ENCODE measurements at regions not wholly inside any gene's neighbourhood (a gene's known extent, or its start where the extent isn't known, plus 50 kb on each side); places are given as distances from the start of the nearest gene placed in this dataset.
"Not testable (repeated sequence)": the region's sequence is repeated elsewhere in the genome, so short reads cannot be mapped to it uniquely, and the experiment has no call there.

GRCh38 chr5:63194126-63194525 lies 615.5 kb downstream of the LRRC70 start:
- H3K4me1 ChIP-seq (ENCODE audit: low read length), result no peaks in the 10 kb centered on the region
- H3K4me2 ChIP-seq (ENCODE audit: low read depth, low read length), result no peak overlapping the region
- H3K4me3 ChIP-seq (ENCODE audit: low read length), result no peak overlapping the region
- H3K9me2 ChIP-seq (replicated peaks; ENCODE audit: insufficient read depth, low read length), result no peaks in the 10 kb centered on the region
- H2AFZ ChIP-seq (ENCODE audit: low read length), result no peak overlapping the region
- H3K79me2 ChIP-seq (ENCODE audit: low read length), result no peaks in the 10 kb centered on the region
- no peak overlapping the region for H3K9ac ChIP-seq (ENCODE audit: low read length)
- no peaks in the 10 kb centered on the region for H3K27me3 ChIP-seq (replicated peaks; ENCODE audit: insufficient read depth, low read length)
- no peaks in the 10 kb centered on the region for H3F3A ChIP-seq (ENCODE audit: insufficient read depth, low read length)
- TF ChIP-seq CTCF (IDR thresholded peaks at IDR 0.05; ENCODE audit: low read length), result no peak
- TF ChIP-seq EZH2 (optimal IDR thresholded peaks at IDR 0.05; ENCODE audit: low read depth, low read length), result no peak
- no peak for TF ChIP-seq EZH2phosphoT487 (IDR thresholded peaks at IDR 0.05; ENCODE audit: low read length)
- H4K20me1 ChIP-seq (ENCODE audit: insufficient read depth, low read length), result no peaks in the 10 kb centered on the region
- H3K36me3 ChIP-seq (replicated peaks; ENCODE audit: insufficient read depth, low read length), result no peaks in the 10 kb centered on the region
- no peaks in the 10 kb centered on the region for H3K9me3 ChIP-seq (replicated peaks; ENCODE audit: insufficient read depth, low read length)
- no peak overlapping the region for H3K27ac ChIP-seq (ENCODE audit: low read length)
- no peak for DNase-seq

- not testable (repeated sequence) for DNase-seq; H3K4me3 ChIP-seq (ENCODE audit: low read length); H3K27ac ChIP-seq (ENCODE audit: low read length); H2AFZ ChIP-seq (ENCODE audit: low read length); H3K9ac ChIP-seq (ENCODE audit: low read length); H3K79me2 ChIP-seq (ENCODE audit: low read length); H3K4me1 ChIP-seq (ENCODE audit: low read length); H3K27me3 ChIP-seq (replicated peaks; ENCODE audit: insufficient read depth, low read length); H3K36me3 ChIP-seq (replicated peaks; ENCODE audit: insufficient read depth, low read length); H3K9me3 ChIP-seq (replicated peaks; ENCODE audit: insufficient read depth, low read length); H3K9me2 ChIP-seq (replicated peaks; ENCODE audit: insufficient read depth, low read length); H4K20me1 ChIP-seq (ENCODE audit: insufficient read depth, low read length); H3K4me2 ChIP-seq (ENCODE audit: low read depth, low read length); H3F3A ChIP-seq (ENCODE audit: insufficient read depth, low read length)
These were observed 601.6 kb downstream of the LRRC70 start for GRCh38 chr5:63180190-63180589.

- no peaks in the 10 kb centered on the region for H3K9me3 ChIP-seq (replicated peaks; ENCODE audit: insufficient read depth, low read length)
- H3K36me3 ChIP-seq (replicated peaks; ENCODE audit: insufficient read depth, low read length), result no peaks in the 10 kb centered on the region
- H3K9me2 ChIP-seq (replicated peaks; ENCODE audit: insufficient read depth, low read length), result no peaks in the 10 kb centered on the region
- H3K4me3 ChIP-seq (ENCODE audit: low read length), result no peak overlapping the region
- no peak for TF ChIP-seq EZH2phosphoT487 (IDR thresholded peaks at IDR 0.05; ENCODE audit: low read length)
- no peak for TF ChIP-seq CTCF (IDR thresholded peaks at IDR 0.05; ENCODE audit: low read length)
- no peak for TF ChIP-seq EZH2 (optimal IDR thresholded peaks at IDR 0.05; ENCODE audit: low read depth, low read length)
- no peak for DNase-seq
- no peaks in the 10 kb centered on the region for H3F3A ChIP-seq (ENCODE audit: insufficient read depth, low read length)
- H3K27me3 ChIP-seq (replicated peaks; ENCODE audit: insufficient read depth, low read length), result no peaks in the 10 kb centered on the region
- no peaks in the 10 kb centered on the region for H4K20me1 ChIP-seq (ENCODE audit: insufficient read depth, low read length)
- H3K79me2 ChIP-seq (ENCODE audit: low read length), result no peaks in the 10 kb centered on the region
- no peak overlapping the region for H3K27ac ChIP-seq (ENCODE audit: low read length)
- no peak overlapping the region for H2AFZ ChIP-seq (ENCODE audit: low read length)
- no peaks in the 10 kb centered on the region for H3K4me1 ChIP-seq (ENCODE audit: low read length)
- H3K4me2 ChIP-seq (ENCODE audit: low read depth, low read length), result no peak overlapping the region
- no peak overlapping the region for H3K9ac ChIP-seq (ENCODE audit: low read length)
These were observed 597.2 kb downstream of the LRRC70 start for GRCh38 chr5:63175850-63176249.

- no peak overlapping the region for H3K9ac ChIP-seq (ENCODE audit: low read length)
- TF ChIP-seq EZH2phosphoT487 (IDR thresholded peaks at IDR 0.05; ENCODE audit: low read length) (no peak), CTCF (IDR thresholded peaks at IDR 0.05; ENCODE audit: low read length) (no peak), EZH2 (optimal IDR thresholded peaks at IDR 0.05; ENCODE audit: low read depth, low read length) (no peak)
These were observed 591.9 kb downstream of the LRRC70 start for GRCh38 chr5:63170486-63170885.

More at GRCh38 chr5:63170486-63170885, 591.9 kb downstream of the LRRC70 start:
- Histone ChIP-seq H3K4me1 (ENCODE audit: low read length) (no peaks in the 10 kb centered on the region), H3K9me3 (replicated peaks; ENCODE audit: insufficient read depth, low read length) (no peaks in the 10 kb centered on the region), H3K9me2 (replicated peaks; ENCODE audit: insufficient read depth, low read length) (no peaks in the 10 kb centered on the region), H2AFZ (ENCODE audit: low read length) (no peak overlapping the region), H3K79me2 (ENCODE audit: low read length) (no peaks in the 10 kb centered on the region), H3K4me3 (ENCODE audit: low read length) (no peak overlapping the region), H3K27ac (ENCODE audit: low read length) (no peak overlapping the region), H3F3A (ENCODE audit: insufficient read depth, low read length) (no peaks in the 10 kb centered on the region), H3K27me3 (replicated peaks; ENCODE audit: insufficient read depth, low read length) (no peaks in the 10 kb centered on the region), H3K36me3 (replicated peaks; ENCODE audit: insufficient read depth, low read length) (no peaks in the 10 kb centered on the region), H4K20me1 (ENCODE audit: insufficient read depth, low read length) (no peaks in the 10 kb centered on the region), H3K4me2 (ENCODE audit: low read depth, low read length) (no peak overlapping the region)
- no peak for DNase-seq
